K562 (cell line): ENCODE measurements at regions not wholly inside any gene's neighbourhood (a gene's known extent, or its start where the extent isn't known, plus 50 kb on each side); places are given as distances from the start of the nearest gene placed in this dataset.

Experiments used
- ATAC-seq: fragments of 200-7000 bp; cut with Tn5 transposase; 3 replicates; pipeline ENCODE4 v1.9.1; 2020; ENCODE audit warnings: moderate library complexity
- BruUV-seq: library from RNA; stranded (reverse); fragments of 400-500 nt; replicated peaks from 2 replicates; lab custom pipeline; 2021; lab: Mats Ljungman, UMichigan
- CTCF ChIA-PET: fragments of 300-600 bp; formaldehyde crosslinking; extraction: SDS; loops from one replicate; lab custom pipeline; 2021; ENCODE audit warnings: low intra/inter-chr PET ratio; lab: Yijun Ruan, JAX
- POLR2A ChIA-PET: fragments of 300-600, 350-650 bp; sonication (Branson Sonifier 250); formaldehyde crosslinking; extraction: SDS; loops from one replicate; lab custom pipeline; 2021; ENCODE audit warnings: antibody characterized with exemption, inconsistent platforms; lab: Yijun Ruan, JAX
- DNase-seq, 4 experiments: peaks; one replicate each; pipeline versions ENCODE4 v3.0.0 to v3.0.0-alpha.2; 2011 to 2018; ENCODE audit warnings: low spot score in 3 of 4, mixed read lengths in 3 of 4; ENCODE audit errors: extremely low read depth in 1 of 4
- FAIRE-seq: peaks from 2 replicates; lab custom pipeline; 2011; peaks lifted over from hg19 to GRCh38; lab: Jason Lieb, UNC
- H2AFZ ChIP-seq: 2 replicates; pipeline ENCODE4 v1.6.0; 2011; ENCODE audit warnings: low read depth, low read length, control low read depth, inconsistent platforms
- H3K27ac ChIP-seq: fragments of 200-600 bp; 3 replicates; pipeline ENCODE4 v1.8.0; 2011; ENCODE audit warnings: low read depth, mild to moderate bottlenecking, control low read depth, inconsistent platforms, low read length, moderate library complexity, mixed read lengths; ENCODE audit errors: extremely low read depth
- H3K27me3 ChIP-seq, 2 experiments: fragments of 300-600 bp in 1 of 2; 2 replicates in 1 of 2; 3 replicates in 1 of 2; pipeline versions ENCODE4 v1.6.0 to v1.8.0; 2011; ENCODE audit warnings: inconsistent platforms in 2 of 2, low read length in 2 of 2, mild to moderate bottlenecking in 1 of 2, mixed read lengths in 1 of 2, moderate library complexity in 1 of 2; ENCODE audit not compliant: control insufficient read depth in 2 of 2, insufficient read depth in 2 of 2
- H3K36me3 ChIP-seq: fragments of 300-600 bp; 3 replicates; pipeline ENCODE4 v1.8.0; 2011; ENCODE audit warnings: mild to moderate bottlenecking, low read length, inconsistent platforms; ENCODE audit not compliant: control insufficient read depth, insufficient read depth
- H3K4me1 ChIP-seq, 2 experiments: fragments of 200-600 bp in 1 of 2; replicated peaks in 1 of 2; 2 replicates in 1 of 2; 3 replicates in 1 of 2; pipeline versions ENCODE4 v1.5.1 to v1.8.0; 2011; ENCODE audit warnings: inconsistent platforms in 2 of 2, low read length in 2 of 2, mild to moderate bottlenecking in 1 of 2, mixed read lengths in 1 of 2, moderate library complexity in 1 of 2; ENCODE audit not compliant: control insufficient read depth in 2 of 2, insufficient read depth in 2 of 2
- H3K4me2 ChIP-seq: 2 replicates; pipeline ENCODE4 v1.6.1; 2011; ENCODE audit warnings: low read length, control low read depth, inconsistent platforms, mixed read lengths; ENCODE audit not compliant: insufficient read depth
- H3K4me3 ChIP-seq: fragments of 200-600 bp; sonication (generic), shearing (Covaris generic); 2 replicates; pipeline ENCODE4 v1.5.1; 2016; ENCODE audit warnings: control low read depth, inconsistent platforms
- H3K79me2 ChIP-seq: fragments of 200-600 bp; 3 replicates; pipeline ENCODE4 v1.8.0; 2011; ENCODE audit warnings: low read length, inconsistent platforms; ENCODE audit not compliant: control insufficient read depth, insufficient read depth
- H3K9ac ChIP-seq, 2 experiments: 2 replicates each; pipeline versions ENCODE4 v1.6.0 to v1.6.1; 2011; ENCODE audit warnings: low read depth in 2 of 2, low read length in 2 of 2, control low read depth in 1 of 2, inconsistent platforms in 1 of 2, mild to moderate bottlenecking in 1 of 2, mixed read lengths in 1 of 2; ENCODE audit not compliant: insufficient read depth in 1 of 2
- H3K9me1 ChIP-seq: one replicate; pipeline ENCODE4 v1.6.0; 2011; ENCODE audit warnings: inconsistent platforms, mild to moderate bottlenecking, low read length, moderate library complexity; ENCODE audit not compliant: control insufficient read depth, insufficient read depth
- H3K9me3 ChIP-seq: replicated peaks from 2 replicates; pipeline ENCODE4 v1.5.1; 2011; ENCODE audit warnings: low read depth, low read length, inconsistent platforms; ENCODE audit not compliant: control insufficient read depth, insufficient read depth
- H4K20me1 ChIP-seq: replicated peaks from 2 replicates; pipeline ENCODE4 v1.6.1; 2011; ENCODE audit warnings: low read length, inconsistent platforms, mixed read lengths; ENCODE audit not compliant: control insufficient read depth, insufficient read depth
- CREBBP ChIP-seq: IDR thresholded peaks from one replicate; pipeline ENCODE4 v1.6.1; 2012; ENCODE audit warnings: low read depth, mild to moderate bottlenecking, control low read depth, inconsistent platforms, low read length
- ELF4 ChIP-seq: fragments of 450-650 bp; formaldehyde crosslinking; IDR thresholded peaks from 2 replicates; pipeline ENCODE4 v1.4.0; 2022; ENCODE audit warnings: missing genetic modification characterization
- FOXA3 ChIP-seq, 2 experiments: fragments of 450-650 bp in 1 of 2; sonication (generic) in 1 of 2; formaldehyde crosslinking; IDR thresholded peaks in 1 of 2; conservative IDR thresholded peaks in 1 of 2; 2 replicates each; pipeline versions ENCODE4 v1.4.0 to v1.8.0; 2020 to 2022; ENCODE audit warnings: mild to moderate bottlenecking in 2 of 2, missing genetic modification reagents in 1 of 2
- HMG20B ChIP-seq: fragments of 250-450 bp; sonication (Bioruptor Pico); IDR thresholded peaks from 2 replicates; pipeline ENCODE4 v1.5.0; 2021; ENCODE audit warnings: mild to moderate bottlenecking
- MAFG ChIP-seq: fragments of 450-650 bp; conservative IDR thresholded peaks from 2 replicates; pipeline ENCODE4 v1.6.1; 2016; ENCODE audit warnings: missing genetic modification characterization, missing compliant biosample characterization
- MYNN ChIP-seq, 2 experiments: sonication (generic); formaldehyde crosslinking in 1 of 2; IDR thresholded peaks; 2 replicates each; pipeline versions ENCODE4 v1.5.0 to v1.6.1; 2016 to 2020; ENCODE audit warnings: antibody characterized with exemption in 1 of 2, missing genetic modification reagents in 1 of 2
- RB1 ChIP-seq: fragments of 450-650 bp; IDR thresholded peaks from 2 replicates; pipeline ENCODE4 v1.6.1; 2017; ENCODE audit warnings: low read depth, mild to moderate bottlenecking
- RBBP5 ChIP-seq: fragments of 200-600 bp; sonication (generic); IDR thresholded peaks from 2 replicates; pipeline ENCODE4 v1.6.1; 2012; ENCODE audit warnings: borderline replicate concordance, mild to moderate bottlenecking, low read length, control low read depth, inconsistent platforms; ENCODE audit not compliant: insufficient read depth, poor library complexity, severe bottlenecking
- ZFPM2 ChIP-seq: fragments of 250-450 bp; sonication (Bioruptor Pico); IDR thresholded peaks from 2 replicates; pipeline ENCODE4 v1.5.1; 2022; ENCODE audit warnings: mild to moderate bottlenecking
- WGBS: fragments of 100-300 bp; shearing (Covaris generic); methylation state at CpG from one replicate; pipeline ENCODE4 v1.1.6; 2016; ENCODE audit warnings: low coverage, mixed read lengths; ENCODE audit not compliant: insufficient coverage; ENCODE audit errors: missing lambda C conversion rate; 5-methylcytosine and 5-hydroxymethylcytosine counted together
- in situ Hi-C: fragments of 300-500 bp; cut with MboI; formaldehyde crosslinking; loops from 4 replicates; pipeline ENCODE4 v1.15.0; 2018; ENCODE audit warnings: inconsistent platforms, mixed read lengths
- intact Hi-C: fragments of 100-400 bp; cut with micrococcal nuclease; formaldehyde crosslinking; loops from 2 replicates; pipeline ENCODE4 v1.14.2; 2022
- TF ChIP-seq, protein P1 (sequence below): sonication (generic); formaldehyde crosslinking; IDR thresholded peaks from 2 replicates; pipeline ENCODE4 v1.8.1; 2022; ENCODE audit warnings: missing genetic modification reagents

DNA sequence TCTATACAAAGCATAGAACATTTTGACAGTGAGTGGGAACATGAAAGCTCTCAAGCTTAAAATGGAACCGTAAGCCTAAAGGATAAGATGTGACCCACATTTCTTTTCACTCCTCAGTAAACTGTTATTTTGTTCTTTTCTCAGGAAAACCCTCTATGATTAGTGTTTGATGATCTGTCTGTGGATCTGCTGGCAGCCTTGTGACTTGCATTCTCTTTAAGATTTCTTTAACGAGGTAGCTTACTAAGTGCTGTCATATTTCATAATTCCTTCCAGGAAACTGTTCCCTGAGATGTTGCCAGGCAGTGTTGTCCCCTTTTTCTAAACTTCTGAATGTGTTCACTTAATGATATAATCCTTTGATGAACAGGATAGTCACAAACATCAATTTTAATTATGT lies 167.6 kb downstream of the PYDC2 start:
- no peak overlapping the region for H3K9ac ChIP-seq
- WGBS = 2% methylated on average over 2 of the region's 2 CpGs
- H3K36me3 ChIP-seq = no peaks in the 10 kb centered on the region
- no peak overlapping the region for H3K27ac ChIP-seq
- H3K27me3 ChIP-seq = no peaks in the 10 kb centered on the region
- in situ Hi-C loops = no loop called here
- H3K9me1 ChIP-seq = no peaks in the 10 kb centered on the region
- H3K79me2 ChIP-seq = no peaks in the 10 kb centered on the region
- FAIRE-seq (no peak), ATAC-seq (no peak), DNase-seq (no peak)
- no peak overlapping the region for H3K4me3 ChIP-seq
- no peak overlapping the region for H3K4me2 ChIP-seq
- intact Hi-C loops = no loop called here
- no peak for TF ChIP-seq ZFPM2 (CRISPR knock-in tag)
- TF ChIP-seq ELF4 (CRISPR knock-in tag) = no peak
- TF ChIP-seq, protein P1, sequence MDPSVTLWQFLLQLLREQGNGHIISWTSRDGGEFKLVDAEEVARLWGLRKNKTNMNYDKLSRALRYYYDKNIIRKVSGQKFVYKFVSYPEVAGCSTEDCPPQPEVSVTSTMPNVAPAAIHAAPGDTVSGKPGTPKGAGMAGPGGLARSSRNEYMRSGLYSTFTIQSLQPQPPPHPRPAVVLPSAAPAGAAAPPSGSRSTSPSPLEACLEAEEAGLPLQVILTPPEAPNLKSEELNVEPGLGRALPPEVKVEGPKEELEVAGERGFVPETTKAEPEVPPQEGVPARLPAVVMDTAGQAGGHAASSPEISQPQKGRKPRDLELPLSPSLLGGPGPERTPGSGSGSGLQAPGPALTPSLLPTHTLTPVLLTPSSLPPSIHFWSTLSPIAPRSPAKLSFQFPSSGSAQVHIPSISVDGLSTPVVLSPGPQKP (CRISPR knock-in tag) = no peak
- TF ChIP-seq CREBBP = no peak
- H3K4me1 ChIP-seq = no peaks in the 10 kb centered on the region
- H4K20me1 ChIP-seq = no peaks in the 10 kb centered on the region
- CTCF ChIA-PET = no interaction called here
- POLR2A ChIA-PET = no interaction called here
- BruUV-seq = no TSS peak
- H2AFZ ChIP-seq = no peak overlapping the region
- no peaks in the 10 kb centered on the region for H3K9me3 ChIP-seq

DNA sequence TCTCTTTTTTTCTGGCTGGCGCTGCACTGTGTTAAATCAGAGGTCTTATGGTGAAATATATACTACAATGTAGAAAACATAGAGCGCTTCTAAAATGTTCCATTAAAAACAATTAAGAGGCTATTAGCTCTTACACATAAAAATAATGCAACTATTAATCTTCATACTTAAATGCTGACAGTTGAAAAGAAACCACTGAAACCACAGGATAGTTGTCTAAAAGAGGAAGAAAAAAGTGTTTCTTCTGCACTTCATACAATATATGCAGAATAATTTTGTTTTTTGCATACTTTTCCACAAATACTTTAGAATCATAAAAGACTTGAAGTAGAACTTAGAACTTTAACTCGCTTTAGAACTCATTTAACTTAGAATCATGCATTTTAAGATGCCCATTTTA lies 170.5 kb downstream of the PYDC2 start:
- Histone ChIP-seq H2AFZ (no peak overlapping the region), H3K4me1 (no peaks in the 10 kb centered on the region), H3K27ac (no peak overlapping the region), H3K79me2 (no peaks in the 10 kb centered on the region), H3K9me3 (no peaks in the 10 kb centered on the region), H3K9me1 (no peaks in the 10 kb centered on the region), H3K27me3 (no peaks in the 10 kb centered on the region), H3K4me2 (no peak overlapping the region), H3K4me3 (no peak overlapping the region), H3K36me3 (no peaks in the 10 kb centered on the region), H4K20me1 (no peaks in the 10 kb centered on the region), H3K9ac (no peak overlapping the region)
- ChIA-PET POLR2A (no interaction called here), CTCF (no interaction called here)
- in situ Hi-C loops (no loop called here), intact Hi-C loops (no loop called here)
- FAIRE-seq (no peak), ATAC-seq (no peak), DNase-seq (no peak)
- no peak for TF ChIP-seq MYNN (IDR thresholded peaks at IDR 0.05)
- TF ChIP-seq MYNN (CRISPR knock-in tag; IDR thresholded peaks at IDR 0.05) = no peak
- no peak for TF ChIP-seq FOXA3 (CRISPR knock-in tag; conservative IDR thresholded peaks at IDR 0.05 in 1 of 2, IDR thresholded peaks at IDR 0.05 in 1 of 2)
- no peak for TF ChIP-seq MAFG (tag)
- TF ChIP-seq HMG20B (CRISPR knock-in tag) = no peak
- no peak for TF ChIP-seq RBBP5
- TF ChIP-seq RB1 = no peak
- no TSS peak for BruUV-seq
- 5% methylated on average over 3 of the region's 3 CpGs for WGBS
